ENCODE measurements at regions not wholly inside any gene's neighbourhood (a gene's known extent, or its start where the extent isn't known, plus 50 kb on each side); places are given as distances from the start of the nearest gene placed in this dataset.
A peak's percentile ranks its signal among the peaks of the same experiment; 100 is the strongest.
"Not testable (repeated sequence)": the region's sequence is repeated elsewhere in the genome, so short reads cannot be mapped to it uniquely, and the experiment has no call there.

- not testable (repeated sequence) for DNase-seq
Measured at GRCh38 chr11:11715075-11715474, 93.3 kb upstream of the GALNT18 start.

- DNase-seq = no peak
Measured at GRCh38 chr11:11710556-11710955, 88.8 kb upstream of the GALNT18 start.

- DNase-seq = peak; percentile 7
Measured at GRCh38 chr11:11709447-11710239, 87.8 kb upstream of the GALNT18 start.

GRCh38 chr11:11708256-11708655, 86.5 kb upstream of the GALNT18 start:
- no peak for DNase-seq

GRCh38 chr11:11706028-11706427, 84.2 kb upstream of the GALNT18 start:
- DNase-seq = no peak

GRCh38 chr11:11703885-11704284, 82.1 kb upstream of the GALNT18 start:
- DNase-seq = no peak

- no peak for DNase-seq
Measured at GRCh38 chr11:11701070-11701469, 79.3 kb upstream of the GALNT18 start.

GRCh38 chr11:11697796-11698195, 76.0 kb upstream of the GALNT18 start:
- DNase-seq = no peak

- DNase-seq = no peak
Measured at GRCh38 chr11:11691296-11692151, 69.7 kb upstream of the GALNT18 start.

- DNase-seq = no peak
Measured at GRCh38 chr11:11681536-11681935, 59.7 kb upstream of the GALNT18 start.

- DNase-seq = no peak
Measured at GRCh38 chr11:11677672-11678356, 56.0 kb upstream of the GALNT18 start.

GRCh38 chr11:11675671-11676181, 53.9 kb upstream of the GALNT18 start:
- DNase-seq = no peak

GRCh38 chr11:11672789-11673188, 51.0 kb upstream of the GALNT18 start:
- no peak for DNase-seq

GRCh38 chr11:11672101-11672500, 50.3 kb upstream of the GALNT18 start:
- DNase-seq = no peak
